GM21619 (cell line): ENCODE measurements at regions not wholly inside any gene's neighbourhood (a gene's known extent, or its start where the extent isn't known, plus 50 kb on each side); places are given as distances from the start of the nearest gene placed in this dataset.
"Not testable (repeated sequence)": the region's sequence is repeated elsewhere in the genome, so short reads cannot be mapped to it uniquely, and the experiment has no call there.

Experiments
- ATAC-seq: cut with Tn5 transposase; IDR thresholded peaks from one replicate; pipeline ENCODE4 v1.9.1; 2021; ENCODE audit not compliant: unreplicated experiment

- no peak for ATAC-seq
Measured at GRCh38 chr4:65265526-65265925, 404.8 kb downstream of the EPHA5 start.

- ATAC-seq = no peak
Measured at GRCh38 chr4:65259296-65259695, 411.0 kb downstream of the EPHA5 start.

- ATAC-seq = no peak
Measured at GRCh38 chr4:65250916-65251315, 419.4 kb downstream of the EPHA5 start.

GRCh38 chr4:65249111-65249510 is 421.2 kb downstream of the EPHA5 start:
- ATAC-seq = no peak

- ATAC-seq = no peak
Measured at GRCh38 chr4:65242156-65242846, 428.0 kb downstream of the EPHA5 start.

- no peak for ATAC-seq
Measured at GRCh38 chr4:65241257-65241997, 428.9 kb downstream of the EPHA5 start.

GRCh38 chr4:65234061-65234460 is 436.2 kb downstream of the EPHA5 start:
- no peak for ATAC-seq

- ATAC-seq = no peak
Measured at GRCh38 chr4:65227628-65228027, 442.7 kb downstream of the EPHA5 start.

GRCh38 chr4:65223601-65224000 is 446.7 kb downstream of the EPHA5 start:
- no peak for ATAC-seq

- ATAC-seq = not testable (repeated sequence)
Measured at GRCh38 chr4:65223074-65223473, 447.2 kb downstream of the EPHA5 start.

- ATAC-seq = no peak
Measured at GRCh38 chr4:65217179-65217578, 453.1 kb downstream of the EPHA5 start.

GRCh38 chr4:65202853-65203236 is 467.4 kb downstream of the EPHA5 start:
- no peak for ATAC-seq

GRCh38 chr4:65202165-65202852 is 468.0 kb downstream of the EPHA5 start:
- ATAC-seq = no peak

- no peak for ATAC-seq
Measured at GRCh38 chr4:65195666-65196065, 474.6 kb downstream of the EPHA5 start.

GRCh38 chr4:65195002-65195401 is 475.3 kb downstream of the EPHA5 start:
- ATAC-seq = no peak

- ATAC-seq = no peak
Measured at GRCh38 chr4:65193985-65194384, 476.3 kb downstream of the EPHA5 start.

GRCh38 chr4:65190780-65191179 is 479.5 kb downstream of the EPHA5 start:
- no peak for ATAC-seq

- no peak for ATAC-seq
Measured at GRCh38 chr4:65175585-65175984, 494.7 kb downstream of the EPHA5 start.

GRCh38 chr4:65170768-65171514 is 499.3 kb downstream of the EPHA5 start:
- ATAC-seq = no peak

GRCh38 chr4:65167719-65168118 is 502.6 kb downstream of the EPHA5 start:
- ATAC-seq = no peak

GRCh38 chr4:65152205-65152604 is 518.1 kb downstream of the EPHA5 start:
- no peak for ATAC-seq
